ENCODE measurements at regions not wholly inside any gene's neighbourhood (a gene's known extent, or its start where the extent isn't known, plus 50 kb on each side); places are given as distances from the start of the nearest gene placed in this dataset.

DNA sequence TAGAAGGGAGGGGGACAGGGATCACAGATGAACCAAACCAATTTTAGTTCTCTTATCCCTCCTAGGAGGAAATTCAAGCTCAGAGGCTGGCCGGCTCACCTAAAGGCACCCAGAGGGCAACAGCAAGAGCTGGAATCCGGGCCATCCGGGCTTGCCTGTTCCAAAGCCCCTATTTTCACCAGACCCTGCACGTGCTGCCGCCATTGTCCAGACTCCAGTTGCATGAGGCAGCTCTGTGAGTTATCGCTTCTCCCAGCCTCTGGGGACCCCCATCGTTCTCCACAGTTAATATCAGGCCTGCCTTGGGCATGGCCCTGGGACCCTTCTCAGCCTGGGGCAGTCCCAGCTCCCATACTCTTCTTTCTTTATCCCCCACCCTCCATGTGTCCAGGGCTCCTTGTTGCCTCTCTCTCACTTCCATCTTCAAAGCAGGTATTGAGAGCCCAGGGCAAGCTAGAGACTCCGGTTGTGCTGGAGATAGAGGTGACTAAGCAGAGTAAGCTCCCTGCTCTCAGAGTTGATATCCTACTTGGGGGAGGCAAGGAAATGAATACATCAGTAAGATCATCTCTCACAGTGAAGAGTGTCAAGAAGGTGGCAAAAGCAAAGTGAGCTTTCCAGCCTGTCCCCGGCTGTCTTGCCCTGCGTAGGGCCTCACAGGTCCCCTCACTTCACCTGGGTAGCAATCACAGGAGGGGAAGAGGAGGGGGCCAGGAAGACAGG is 322.8 kb downstream of the UACA start:
- no peaks in the 10 kb centered on the region for H3K36me3 ChIP-seq (ENCODE audit: insufficient read depth, insufficient read length, low read length)
- DNase-seq (ENCODE audit: low read depth, low spot score) = no peak
- peaks cover 24% of the 10 kb centered on the region for H3K27me3 ChIP-seq (ENCODE audit: insufficient read depth, insufficient read length)
- no peak overlapping the region for H3K9ac ChIP-seq (ENCODE audit: insufficient read length, low read depth)
- TF ChIP-seq ZNF274 (IDR thresholded peaks at IDR 0.05; ENCODE audit: low read depth, low read length) (no peak), SUZ12 (IDR thresholded peaks at IDR 0.05; ENCODE audit: extremely low read depth, insufficient read depth, insufficient read length) (no peak), YY1 (IDR thresholded peaks at IDR 0.05; ENCODE audit: insufficient read depth, insufficient read length) (no peak)
- H3K9me3 ChIP-seq (ENCODE audit: insufficient read depth, low read length) = no peaks in the 10 kb centered on the region
- H3K4me1 ChIP-seq (ENCODE audit: insufficient read depth, insufficient read length) = peaks cover 20% of the 10 kb centered on the region
- no peak overlapping the region for H3K4me3 ChIP-seq (ENCODE audit: insufficient read length, low read depth)

DNA sequence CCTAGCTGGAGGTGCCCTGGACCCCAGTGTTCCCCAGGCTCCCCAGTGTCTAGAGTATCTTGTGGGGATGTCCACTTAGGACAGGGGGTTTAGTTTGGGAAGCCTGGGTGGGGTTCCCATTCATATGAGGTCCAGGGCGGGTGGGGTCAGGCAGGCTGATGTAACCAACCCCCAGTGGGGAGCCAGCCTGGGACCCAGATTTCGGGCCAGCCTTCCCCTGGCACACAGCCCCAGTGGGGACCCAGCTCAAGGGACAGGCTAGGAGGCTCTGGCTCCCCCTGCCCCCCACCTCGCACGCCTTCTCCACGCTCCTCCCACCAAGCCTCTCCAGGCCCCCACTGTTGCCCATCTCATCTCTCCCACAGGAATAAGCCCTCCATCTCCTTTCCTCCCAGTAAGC is 323.5 kb downstream of the UACA start:
- no peak overlapping the region for H3K9ac ChIP-seq (ENCODE audit: insufficient read length, low read depth)
- no peaks in the 10 kb centered on the region for H3K9me3 ChIP-seq (ENCODE audit: insufficient read depth, low read length)
- peaks cover 24% of the 10 kb centered on the region for H3K27me3 ChIP-seq (ENCODE audit: insufficient read depth, insufficient read length)
- TF ChIP-seq ZNF274 (IDR thresholded peaks at IDR 0.05; ENCODE audit: low read depth, low read length) = no peak
- TF ChIP-seq YY1 (IDR thresholded peaks at IDR 0.05; ENCODE audit: insufficient read depth, insufficient read length) = no peak
- TF ChIP-seq SUZ12 (IDR thresholded peaks at IDR 0.05; ENCODE audit: extremely low read depth, insufficient read depth, insufficient read length) = no peak
- no peak overlapping the region for H3K4me3 ChIP-seq (ENCODE audit: insufficient read length, low read depth)
- DNase-seq (ENCODE audit: low read depth, low spot score) = no peak
- H3K4me1 ChIP-seq (ENCODE audit: insufficient read depth, insufficient read length) = peaks cover 21% of the 10 kb centered on the region
- no peaks in the 10 kb centered on the region for H3K36me3 ChIP-seq (ENCODE audit: insufficient read depth, insufficient read length, low read length)

DNA sequence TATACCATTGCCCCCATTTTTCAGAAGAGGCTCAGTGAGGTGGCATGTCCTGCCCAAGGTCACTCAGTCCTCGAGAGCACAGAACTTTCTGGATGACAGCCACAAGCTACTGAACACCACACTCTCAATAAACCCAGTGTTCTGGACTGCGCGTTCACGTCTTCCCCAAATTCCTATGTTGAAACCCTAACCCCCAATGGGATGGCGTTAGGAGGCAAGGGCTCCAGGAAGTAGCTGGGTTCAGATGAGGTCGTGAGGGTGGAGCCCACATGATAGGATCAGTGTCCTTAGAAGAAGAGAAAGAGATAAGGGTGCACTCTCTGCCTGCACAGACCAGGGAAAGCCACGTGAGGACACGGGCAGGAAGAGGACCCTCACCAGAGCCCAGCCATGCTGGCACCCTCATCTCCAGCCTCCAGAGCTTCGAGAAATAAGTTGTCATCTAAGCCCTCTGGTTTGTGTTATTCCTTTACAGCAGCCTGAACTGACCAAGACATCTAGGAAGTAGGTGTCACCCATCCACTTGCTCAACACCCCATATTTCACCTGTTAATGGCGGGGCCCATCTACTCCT is 324.0 kb downstream of the UACA start:
- Histone ChIP-seq H3K27me3 (ENCODE audit: insufficient read depth, insufficient read length) (peaks cover 24% of the 10 kb centered on the region), H3K9me3 (ENCODE audit: insufficient read depth, low read length) (no peaks in the 10 kb centered on the region), H3K9ac (ENCODE audit: insufficient read length, low read depth) (no peak overlapping the region), H3K36me3 (ENCODE audit: insufficient read depth, insufficient read length, low read length) (no peaks in the 10 kb centered on the region), H3K4me3 (ENCODE audit: insufficient read length, low read depth) (no peak overlapping the region), H3K4me1 (ENCODE audit: insufficient read depth, insufficient read length) (peaks cover 23% of the 10 kb centered on the region)
- TF ChIP-seq ZNF274 (IDR thresholded peaks at IDR 0.05; ENCODE audit: low read depth, low read length) (no peak), YY1 (IDR thresholded peaks at IDR 0.05; ENCODE audit: insufficient read depth, insufficient read length) (no peak), SUZ12 (IDR thresholded peaks at IDR 0.05; ENCODE audit: extremely low read depth, insufficient read depth, insufficient read length) (no peak)
- DNase-seq (ENCODE audit: low read depth, low spot score) = no peak

DNA sequence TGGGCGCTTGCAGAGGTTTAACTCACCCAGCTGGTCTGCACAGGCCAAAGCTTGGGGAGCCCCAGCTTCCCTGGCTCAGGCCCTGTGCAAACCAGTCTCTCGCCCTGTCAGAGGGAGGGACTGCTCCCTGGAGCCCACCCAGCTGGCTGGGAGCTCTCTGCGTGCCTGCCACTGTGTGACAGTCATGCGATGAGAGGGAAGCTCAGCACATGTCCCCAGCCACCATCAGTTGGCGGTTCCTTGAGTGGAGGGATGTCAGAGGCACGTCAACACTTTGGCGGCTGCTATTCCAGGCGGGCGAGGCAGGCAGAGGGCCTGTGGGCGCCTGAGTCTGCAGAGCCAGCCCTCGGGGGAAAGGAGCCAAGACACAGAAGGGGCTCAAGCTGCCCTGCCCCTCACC is 324.6 kb downstream of the UACA start:
- TF ChIP-seq YY1 (IDR thresholded peaks at IDR 0.05; ENCODE audit: insufficient read depth, insufficient read length) = no peak
- Histone ChIP-seq H3K9ac (ENCODE audit: insufficient read length, low read depth) (peak overlapping the region; percentile 12), H3K4me3 (ENCODE audit: insufficient read length, low read depth) (no peak overlapping the region), H3K36me3 (ENCODE audit: insufficient read depth, insufficient read length, low read length) (no peaks in the 10 kb centered on the region), H3K4me1 (ENCODE audit: insufficient read depth, insufficient read length) (peaks cover 28% of the 10 kb centered on the region), H3K9me3 (ENCODE audit: insufficient read depth, low read length) (no peaks in the 10 kb centered on the region), H3K27me3 (ENCODE audit: insufficient read depth, insufficient read length) (peaks cover 24% of the 10 kb centered on the region)
- no peak for DNase-seq (ENCODE audit: low read depth, low spot score)

DNA sequence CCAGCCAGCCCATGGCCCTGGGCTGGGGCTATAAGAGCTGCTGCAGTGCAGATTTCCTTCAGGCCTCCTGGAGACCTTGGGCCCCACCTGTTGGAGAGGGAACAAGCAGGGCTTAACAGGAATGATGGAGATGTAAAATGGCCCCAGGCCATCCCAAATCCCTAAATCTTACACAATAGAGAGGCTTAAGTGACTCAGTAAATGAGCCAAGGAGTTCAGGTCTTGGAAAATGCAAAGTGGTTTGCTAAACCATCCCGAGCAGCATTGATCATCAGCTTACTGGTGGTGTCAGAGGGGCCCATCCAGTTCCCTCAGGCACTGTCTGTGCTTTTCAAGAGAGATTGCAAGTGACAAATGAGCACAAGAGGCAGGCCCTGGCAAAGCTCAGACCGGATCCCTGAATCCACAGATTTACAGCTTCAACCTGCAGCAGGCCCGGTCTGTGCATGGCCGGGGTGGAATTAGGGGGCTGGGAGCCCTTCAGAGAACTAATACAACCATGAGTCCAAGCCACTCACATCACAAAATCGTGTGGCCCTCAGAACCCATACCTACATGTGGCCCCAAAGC is 325.4 kb downstream of the UACA start:
- H3K36me3 ChIP-seq (ENCODE audit: insufficient read depth, insufficient read length, low read length) = no peaks in the 10 kb centered on the region
- H3K4me3 ChIP-seq (ENCODE audit: insufficient read length, low read depth) = no peak overlapping the region
- no peaks in the 10 kb centered on the region for H3K9me3 ChIP-seq (ENCODE audit: insufficient read depth, low read length)
- H3K27me3 ChIP-seq (ENCODE audit: insufficient read depth, insufficient read length) = peaks cover 24% of the 10 kb centered on the region
- peak overlapping the region; percentile 12 for H3K9ac ChIP-seq (ENCODE audit: insufficient read length, low read depth)
- TF ChIP-seq ZNF274 (IDR thresholded peaks at IDR 0.05; ENCODE audit: low read depth, low read length) = no peak
- no peak for TF ChIP-seq YY1 (IDR thresholded peaks at IDR 0.05; ENCODE audit: insufficient read depth, insufficient read length)
- no peak for TF ChIP-seq SUZ12 (IDR thresholded peaks at IDR 0.05; ENCODE audit: extremely low read depth, insufficient read depth, insufficient read length)
- H3K4me1 ChIP-seq (ENCODE audit: insufficient read depth, insufficient read length) = peaks cover 28% of the 10 kb centered on the region
- peak; percentile 88 for DNase-seq (ENCODE audit: low read depth, low spot score)

DNA sequence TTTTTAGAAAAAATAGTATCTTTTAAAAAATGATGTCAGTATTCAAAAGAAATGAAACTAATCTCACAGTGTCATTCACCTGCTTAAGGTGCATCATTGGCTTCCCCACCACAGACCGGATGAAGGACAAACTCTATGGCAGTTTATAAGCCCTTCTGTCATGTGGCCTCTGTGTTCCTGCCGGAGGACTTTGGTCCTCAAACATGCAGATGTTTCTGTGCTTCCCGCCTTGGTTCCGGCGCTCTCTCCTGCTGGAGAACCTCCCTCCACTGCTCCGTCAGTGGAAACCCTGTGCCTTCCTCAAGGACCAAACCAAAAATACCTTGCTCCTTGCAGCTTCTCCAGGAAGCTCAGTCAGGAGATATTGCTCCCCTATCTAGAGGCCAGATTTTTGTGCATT is 326.3 kb downstream of the UACA start:
- no peak for DNase-seq (ENCODE audit: low read depth, low spot score)

DNA sequence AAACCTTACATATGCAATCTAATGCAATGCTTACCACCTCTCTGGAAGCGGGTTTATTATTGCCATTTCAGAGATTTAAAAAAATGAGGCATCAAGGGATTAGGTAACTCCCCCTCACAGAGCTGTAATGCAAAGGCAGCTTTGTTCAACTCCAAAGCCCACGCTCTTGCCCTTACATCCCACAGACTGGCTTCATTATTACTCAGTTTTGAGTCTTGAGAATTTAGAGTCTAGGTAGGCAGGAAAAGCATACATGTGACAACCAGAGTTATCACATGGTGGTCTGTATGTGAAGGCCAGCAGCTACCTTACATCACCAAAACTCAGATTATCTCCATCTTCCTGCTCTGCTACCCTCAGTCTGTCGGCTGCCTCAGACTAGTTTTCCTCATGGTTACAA is 326.9 kb downstream of the UACA start:
- Histone ChIP-seq H3K36me3 (ENCODE audit: insufficient read depth, insufficient read length, low read length) (no peaks in the 10 kb centered on the region), H3K27me3 (ENCODE audit: insufficient read depth, insufficient read length) (peaks cover 11% of the 10 kb centered on the region), H3K9me3 (ENCODE audit: insufficient read depth, low read length) (no peaks in the 10 kb centered on the region), H3K4me1 (ENCODE audit: insufficient read depth, insufficient read length) (peaks cover 25% of the 10 kb centered on the region), H3K4me3 (ENCODE audit: insufficient read length, low read depth) (no peak overlapping the region), H3K9ac (ENCODE audit: insufficient read length, low read depth) (no peak overlapping the region)
- no peak for DNase-seq (ENCODE audit: low read depth, low spot score)
- TF ChIP-seq SUZ12 (IDR thresholded peaks at IDR 0.05; ENCODE audit: extremely low read depth, insufficient read depth, insufficient read length) (no peak), ZNF274 (IDR thresholded peaks at IDR 0.05; ENCODE audit: low read depth, low read length) (no peak), YY1 (IDR thresholded peaks at IDR 0.05; ENCODE audit: insufficient read depth, insufficient read length) (no peak)

More for the DNA sequence above, 326.3 kb downstream of the UACA start:
- H3K4me1 ChIP-seq (ENCODE audit: insufficient read depth, insufficient read length) = peaks cover 25% of the 10 kb centered on the region
- no peaks in the 10 kb centered on the region for H3K36me3 ChIP-seq (ENCODE audit: insufficient read depth, insufficient read length, low read length)
- no peak for TF ChIP-seq ZNF274 (IDR thresholded peaks at IDR 0.05; ENCODE audit: low read depth, low read length)
- no peak for TF ChIP-seq YY1 (IDR thresholded peaks at IDR 0.05; ENCODE audit: insufficient read depth, insufficient read length)
- no peak for TF ChIP-seq SUZ12 (IDR thresholded peaks at IDR 0.05; ENCODE audit: extremely low read depth, insufficient read depth, insufficient read length)
- no peak overlapping the region for H3K9ac ChIP-seq (ENCODE audit: insufficient read length, low read depth)
- H3K4me3 ChIP-seq (ENCODE audit: insufficient read length, low read depth) = no peak overlapping the region
- H3K27me3 ChIP-seq (ENCODE audit: insufficient read depth, insufficient read length) = peaks cover 16% of the 10 kb centered on the region
- H3K9me3 ChIP-seq (ENCODE audit: insufficient read depth, low read length) = no peaks in the 10 kb centered on the region

Measured in NT2/D1 (cell line).